ENCODE measurements at regions not wholly inside any gene's neighbourhood (a gene's known extent, or its start where the extent isn't known, plus 50 kb on each side); places are given as distances from the start of the nearest gene placed in this dataset.

DNA sequence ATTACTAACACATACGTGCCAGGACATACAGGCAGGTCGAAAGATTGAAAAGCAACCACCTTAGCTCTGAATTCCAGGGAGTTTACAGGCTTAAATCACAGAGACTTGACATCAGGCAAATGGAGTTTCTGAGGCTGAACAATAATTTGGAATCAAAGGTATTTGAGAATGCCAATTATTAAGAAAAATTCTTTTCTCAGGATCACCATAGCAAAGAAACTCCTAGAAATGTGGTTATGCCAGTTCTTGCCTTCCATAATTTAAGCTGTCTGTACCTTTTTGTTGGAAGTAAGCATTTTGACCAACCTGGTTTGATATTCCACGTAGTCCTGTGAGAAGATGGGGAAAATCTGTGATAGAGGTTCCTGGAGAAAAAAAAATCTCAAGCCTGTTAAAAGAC is 312.4 kb upstream of the SMARCA2 start:
- DNase-seq: no peak
- intact Hi-C loops (cut with DNase I, micrococcal nuclease): no loop called here
- no peak for ATAC-seq

DNA sequence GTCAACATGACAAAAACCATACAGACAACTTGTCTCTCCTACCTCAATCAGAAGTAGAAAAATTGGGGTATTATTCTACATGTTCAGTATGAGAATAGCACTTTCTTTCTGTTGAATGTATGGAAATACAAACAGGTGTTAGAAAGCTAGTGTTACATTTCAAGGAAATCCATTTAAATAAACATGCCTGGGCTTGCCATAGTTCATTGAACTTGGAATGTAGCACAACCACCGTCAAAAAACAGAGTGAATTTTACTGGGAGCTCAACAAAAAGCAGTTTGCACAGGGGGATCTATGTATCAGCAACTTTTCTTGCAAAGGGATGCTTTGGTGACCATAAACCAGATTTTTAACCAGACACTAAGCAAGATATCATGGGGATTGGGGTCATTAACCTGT is 307.9 kb upstream of the SMARCA2 start:
- ATAC-seq: no peak
- intact Hi-C loops (cut with DNase I, micrococcal nuclease): no loop called here
- no peak for DNase-seq

DNA sequence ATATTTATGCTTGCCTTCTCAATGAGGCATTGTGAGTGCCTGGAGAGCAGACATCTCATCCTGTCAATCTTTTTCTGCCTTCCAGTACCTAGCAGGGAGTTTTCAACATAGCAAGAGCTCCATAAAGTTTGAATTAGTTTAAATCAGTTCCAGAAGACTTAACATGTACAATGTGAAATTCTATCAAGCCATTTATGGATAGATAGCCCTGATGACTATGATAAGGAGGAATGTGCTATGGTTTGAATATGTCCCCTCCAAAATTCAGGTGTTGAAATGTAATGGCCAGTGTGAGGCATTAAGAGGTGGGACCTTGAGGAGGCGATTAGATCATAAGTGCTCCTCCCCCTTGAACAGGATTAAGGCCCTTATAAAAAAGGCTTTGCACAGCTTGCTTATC is 306.9 kb upstream of the SMARCA2 start:
- intact Hi-C loops (cut with DNase I, micrococcal nuclease): no loop called here
- ATAC-seq: no peak
- DNase-seq: no peak

GRCh38 chr9:1709347-1709746 is 305.8 kb upstream of the SMARCA2 start:
- intact Hi-C loops (cut with DNase I, micrococcal nuclease): no loop called here
- DNase-seq (no peak), ATAC-seq (no peak)

DNA sequence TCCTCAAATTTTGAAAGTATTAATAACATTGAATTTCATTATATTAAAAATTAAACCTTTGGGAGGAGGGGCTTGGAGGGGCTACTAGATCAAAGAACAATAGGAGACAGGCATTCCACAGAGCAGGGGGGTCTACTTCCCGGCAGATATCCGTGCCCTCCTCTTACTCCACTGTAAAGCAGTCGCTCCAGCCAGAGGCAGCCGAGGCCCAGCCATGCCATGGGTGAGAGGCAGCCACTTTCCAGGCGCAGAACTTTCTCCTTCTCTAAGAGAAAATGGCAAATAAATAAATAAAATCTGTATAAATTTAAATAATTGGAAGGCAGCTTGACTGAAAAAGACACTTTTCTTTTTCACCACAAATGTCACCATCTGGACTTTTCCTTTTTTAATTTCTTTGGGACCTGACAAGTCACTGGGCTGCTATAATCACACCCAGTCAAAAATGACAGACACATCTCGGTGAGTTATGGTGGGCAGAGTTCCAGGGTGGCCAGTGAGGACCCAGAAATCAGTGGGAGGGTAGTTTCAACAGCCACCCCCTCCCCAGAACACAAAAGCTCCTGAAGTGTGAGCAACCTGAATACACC is 302.2 kb upstream of the SMARCA2 start:
- no peak for ATAC-seq
- intact Hi-C loops (cut with DNase I, micrococcal nuclease): no loop called here

GRCh38 chr9:1713841-1714240 is 301.3 kb upstream of the SMARCA2 start:
- ATAC-seq (no peak), DNase-seq (no peak)
- intact Hi-C loops (cut with DNase I, micrococcal nuclease): no loop called here

More for the DNA sequence above, 302.2 kb upstream of the SMARCA2 start:
- DNase-seq: no peak

DNA sequence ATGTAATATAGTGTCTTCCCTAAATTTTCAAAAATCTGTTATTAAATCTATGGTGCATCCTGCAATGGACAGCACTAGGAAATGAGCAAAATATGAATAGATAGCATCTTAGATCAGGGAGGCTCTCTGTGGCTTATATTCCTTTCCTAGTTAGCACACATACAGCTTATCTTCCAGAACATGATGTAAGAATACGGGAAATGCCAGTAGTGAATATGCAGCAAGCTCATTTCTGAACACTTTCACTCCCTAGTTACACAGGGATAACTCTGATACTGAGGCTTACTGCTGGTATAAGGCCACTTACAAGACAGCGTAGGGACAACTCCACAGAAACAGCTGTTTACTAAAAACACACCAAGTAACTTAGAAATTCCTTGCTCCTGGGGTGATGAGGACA is 297.3 kb upstream of the SMARCA2 start:
- ATAC-seq (no peak), DNase-seq (no peak)
- intact Hi-C loops (cut with DNase I, micrococcal nuclease): no loop called here

- no peak for DNase-seq
- intact Hi-C loops (cut with DNase I, micrococcal nuclease): no loop called here
- ATAC-seq: no peak
Measured at GRCh38 chr9:1718836-1719235, 296.3 kb upstream of the SMARCA2 start.

- intact Hi-C loops (cut with DNase I, micrococcal nuclease): no loop called here
- DNase-seq (no peak), ATAC-seq (peak; percentile 85)
Measured at GRCh38 chr9:1721196-1721595, 294.0 kb upstream of the SMARCA2 start.

GRCh38 chr9:1722404-1722803 is 292.7 kb upstream of the SMARCA2 start:
- DNase-seq (no peak), ATAC-seq (peak; percentile 74)
- intact Hi-C loops (cut with DNase I, micrococcal nuclease): no loop called here

DNA sequence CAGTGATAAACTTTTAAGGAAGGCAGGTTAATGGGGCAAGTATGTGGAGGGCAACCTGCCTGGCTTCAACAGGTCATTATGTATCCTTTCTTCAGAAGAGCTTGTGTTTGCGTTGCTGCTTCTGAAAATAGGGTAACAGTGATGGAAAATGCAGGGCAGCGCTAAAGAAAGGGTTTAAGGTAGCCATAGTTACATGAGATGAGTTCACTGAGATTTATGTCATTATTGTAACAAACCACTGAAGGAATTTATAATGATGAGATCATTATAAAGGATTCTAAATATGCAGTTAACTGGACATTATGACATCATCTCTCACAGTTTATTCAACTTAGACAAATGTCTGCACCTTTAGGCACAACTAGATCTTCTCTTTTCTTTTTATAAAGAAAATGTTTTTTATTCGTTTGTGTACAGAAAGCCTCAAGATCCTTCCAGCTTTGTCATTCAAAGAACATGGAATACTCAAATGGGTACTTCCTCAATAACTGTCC is 291.6 kb upstream of the SMARCA2 start:
- DNase-seq (no peak), ATAC-seq (no peak)
- intact Hi-C loops (cut with DNase I, micrococcal nuclease): no loop called here

DNA sequence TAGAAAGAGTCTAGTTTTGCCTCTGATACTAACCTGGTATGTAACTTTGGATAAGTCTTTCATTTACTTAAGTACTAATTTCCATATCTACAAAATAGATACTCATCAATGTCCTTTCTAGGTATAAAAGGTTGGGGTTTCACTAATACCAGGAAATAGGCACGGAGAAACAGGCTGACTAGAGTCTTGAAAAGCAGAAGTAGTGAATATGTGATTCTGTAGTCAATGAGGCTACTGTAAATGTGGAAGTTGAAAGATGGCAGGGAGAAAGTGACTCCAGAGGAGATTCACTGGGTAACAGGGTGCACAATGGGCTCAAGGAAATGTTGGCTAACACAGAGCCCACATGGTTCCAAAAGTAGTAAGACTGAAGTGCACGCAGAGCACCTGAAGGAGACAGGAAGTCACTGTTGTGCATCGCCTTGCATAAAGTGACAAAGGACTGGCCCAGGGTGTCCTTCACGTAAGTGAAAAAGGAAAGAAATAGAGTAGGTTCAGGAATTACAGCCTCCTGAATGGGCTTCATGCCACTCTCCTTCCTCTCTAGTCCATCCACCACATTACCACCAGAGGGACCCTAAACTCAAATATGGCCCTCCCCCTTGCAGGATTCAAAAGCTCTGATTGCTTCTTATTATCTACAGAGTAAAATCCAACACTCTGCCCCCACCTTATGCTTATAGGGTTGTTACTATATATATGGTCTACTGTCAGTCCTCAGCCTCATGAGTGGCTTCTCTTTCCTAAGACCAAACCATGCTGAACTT is 288.0 kb upstream of the SMARCA2 start:
- intact Hi-C loops (cut with DNase I, micrococcal nuclease): no loop called here
- no peak for ATAC-seq
- no peak for DNase-seq

DNA sequence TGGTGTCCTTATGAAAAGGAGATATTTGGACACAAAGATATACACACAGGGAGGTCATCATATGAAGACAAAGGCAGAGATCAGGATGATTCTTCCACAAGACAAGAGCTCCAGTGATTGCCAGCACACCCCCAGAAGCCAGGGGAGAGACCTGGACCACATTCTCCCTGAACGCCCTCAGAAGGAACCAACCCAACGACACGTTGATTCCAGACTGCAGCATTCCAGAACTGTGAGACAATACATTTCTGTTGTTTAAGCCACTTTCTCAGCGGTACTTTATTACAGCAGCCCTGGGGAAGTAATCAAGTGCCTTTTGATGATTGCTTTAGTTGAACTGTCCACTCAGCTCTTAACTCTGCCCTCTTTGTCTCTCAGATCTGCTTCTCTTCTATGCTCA is 285.5 kb upstream of the SMARCA2 start:
- ATAC-seq (no peak), DNase-seq (no peak)
- intact Hi-C loops (cut with DNase I, micrococcal nuclease): no loop called here

DNA sequence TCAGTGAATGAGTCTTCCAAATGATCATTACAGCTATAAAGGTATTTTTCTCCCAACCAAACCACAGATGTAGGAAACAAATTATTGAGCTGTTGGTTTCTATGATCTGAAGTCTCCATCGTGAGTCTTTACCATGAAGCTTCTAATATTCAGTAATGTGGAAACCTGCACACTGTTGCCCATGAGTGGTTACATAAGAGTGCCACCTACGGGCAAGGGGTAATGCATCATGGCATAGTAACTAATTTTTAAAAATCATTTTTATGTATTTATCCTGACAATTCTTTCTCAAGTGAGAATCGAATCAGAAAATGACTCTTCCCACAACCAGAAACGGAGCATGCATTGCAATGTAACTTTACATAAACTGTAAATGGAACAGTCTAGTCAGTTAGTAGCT is 282.5 kb upstream of the SMARCA2 start:
- intact Hi-C loops (cut with DNase I, micrococcal nuclease): no loop called here
- ATAC-seq: no peak

GRCh38 chr9:1738511-1739100 is 276.5 kb upstream of the SMARCA2 start:
- no peak for DNase-seq
- ATAC-seq: no peak
- intact Hi-C loops (cut with DNase I, micrococcal nuclease): no loop called here

More for the DNA sequence above, 282.5 kb upstream of the SMARCA2 start:
- DNase-seq: no peak

DNA sequence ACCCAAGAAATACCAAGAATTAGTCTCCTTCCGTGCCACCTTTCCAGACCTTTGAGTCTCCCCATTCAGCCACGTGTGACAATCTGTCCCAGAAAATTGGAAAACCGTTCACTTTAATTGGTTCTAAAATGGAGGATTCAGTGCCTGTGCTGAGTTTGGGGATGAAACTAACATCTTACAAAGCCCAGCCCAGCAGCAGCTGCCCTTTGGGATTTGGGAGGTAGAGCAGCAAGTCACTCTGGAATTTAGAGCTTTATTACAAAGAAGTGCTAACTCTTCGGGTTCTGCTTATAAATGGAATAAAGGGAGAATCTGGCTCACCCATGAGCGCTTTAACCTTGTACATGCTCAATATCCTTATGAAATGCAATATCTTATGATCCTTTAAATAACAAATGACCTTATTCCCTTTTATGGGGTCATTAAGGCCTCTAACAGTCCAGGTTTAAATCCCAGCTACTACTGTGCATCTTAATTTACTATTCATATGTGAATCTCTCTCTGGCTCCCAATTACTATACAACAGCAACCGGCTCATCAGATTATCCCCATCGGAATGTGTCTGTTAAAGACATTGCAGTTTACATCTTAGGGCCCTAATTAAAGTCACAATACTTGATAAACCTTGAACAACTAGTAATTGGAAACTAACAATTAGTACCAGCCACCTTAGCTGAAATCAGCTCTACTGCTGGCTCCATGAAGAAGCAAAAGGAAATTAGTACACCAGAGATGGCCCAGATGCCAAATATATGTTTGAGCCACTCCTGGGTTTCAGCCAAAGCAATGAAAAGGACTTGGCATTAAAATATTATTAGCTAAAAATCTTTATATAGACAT is 271.8 kb upstream of the SMARCA2 start:
- ATAC-seq: no peak
- intact Hi-C loops (cut with DNase I, micrococcal nuclease): no loop called here
- DNase-seq: no peak

DNA sequence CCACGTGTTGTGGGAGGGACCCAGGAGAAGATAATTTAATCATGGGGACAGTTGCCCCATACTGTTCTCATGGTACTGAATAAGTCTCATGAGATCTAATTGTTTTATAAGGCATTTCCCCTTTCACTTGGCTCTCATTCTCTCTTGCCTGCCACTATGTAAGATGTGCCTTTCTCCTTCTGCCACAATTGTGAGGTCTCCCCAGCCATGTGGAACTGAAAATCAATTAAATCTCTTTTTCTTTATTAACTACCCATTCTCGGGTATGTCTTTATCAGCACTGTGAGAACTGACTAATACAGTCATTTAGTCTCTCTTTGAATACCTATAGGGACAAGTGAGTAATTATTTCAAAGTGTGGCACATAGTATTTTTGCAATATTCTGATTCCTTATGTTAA is 269.2 kb upstream of the SMARCA2 start:
- DNase-seq (no peak), ATAC-seq (no peak)
- intact Hi-C loops (cut with DNase I, micrococcal nuclease): no loop called here

GRCh38 chr9:1747417-1747967 is 267.7 kb upstream of the SMARCA2 start:
- no peak for DNase-seq
- no peak for ATAC-seq
- intact Hi-C loops (cut with DNase I, micrococcal nuclease): no loop called here

DNA sequence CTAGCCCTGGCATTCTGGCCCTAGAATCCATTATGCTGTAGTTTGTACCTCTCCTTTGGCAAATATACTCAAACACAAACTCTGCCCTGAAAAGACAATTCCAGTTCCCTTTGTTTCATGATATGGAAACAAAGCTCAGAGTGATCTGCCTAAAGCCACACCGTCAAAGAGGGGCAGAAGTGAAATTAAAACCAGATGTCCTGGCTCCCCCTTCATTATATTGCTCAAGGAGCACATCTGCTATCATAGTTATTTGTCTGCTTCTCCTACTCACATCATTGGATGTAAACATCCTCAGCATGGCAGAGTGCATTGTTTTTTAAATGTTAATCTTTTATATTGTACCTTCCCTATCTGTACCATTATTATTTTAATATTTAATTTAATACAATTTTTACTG is 266.7 kb upstream of the SMARCA2 start:
- intact Hi-C loops (cut with DNase I, micrococcal nuclease): no loop called here
- ATAC-seq: no peak
- DNase-seq: no peak
